A673 (cell line): ENCODE measurements at regions not wholly inside any gene's neighbourhood (a gene's known extent, or its start where the extent isn't known, plus 50 kb on each side); places are given as distances from the start of the nearest gene placed in this dataset.

Source experiments
- BruUV-seq: library from RNA; stranded (reverse); fragments of 400-500 nt; replicated peaks from 2 replicates; lab custom pipeline; 2021; lab: Mats Ljungman, UMichigan
- CTCF ChIA-PET: fragments of 300-600 bp; sonication (Branson Sonifier 250); formaldehyde crosslinking; loops from one replicate; lab custom pipeline; 2022; ENCODE audit warnings: antibody characterized with exemption; lab: Charles Lee
- POLR2A ChIA-PET: fragments of 300-600 bp; sonication (Branson Sonifier 250); formaldehyde crosslinking; loops from one replicate; lab custom pipeline; 2022; ENCODE audit warnings: antibody characterized with exemption; ENCODE audit not compliant: low non-redundant PET; lab: Charles Lee
- DNase-seq: peaks from one replicate; pipeline ENCODE4 v3.0.0-alpha.2; 2015; ENCODE audit warnings: low spot score
- H3K27ac ChIP-seq: fragments of 200-600 bp; sonication (generic); 2 replicates; pipeline ENCODE4 v1.5.1; 2016; ENCODE audit warnings: mixed run types, low read depth, mild to moderate bottlenecking, mixed read lengths, antibody characterized with exemption, low read length; ENCODE audit not compliant: poor library complexity, severe bottlenecking
- H3K27me3 ChIP-seq: fragments of 200-600 bp; sonication (generic); replicated peaks from 2 replicates; pipeline ENCODE4 v1.6.1; 2017; ENCODE audit warnings: mixed run types, low read depth, mild to moderate bottlenecking, mixed read lengths, antibody characterized with exemption, low read length; ENCODE audit not compliant: insufficient read depth, poor library complexity
- H3K36me3 ChIP-seq: fragments of 200-600 bp; sonication (generic); 2 replicates; pipeline ENCODE4 v1.6.1; 2016; ENCODE audit warnings: mixed run types, mild to moderate bottlenecking, mixed read lengths, antibody characterized with exemption, low read length; ENCODE audit not compliant: insufficient read depth, poor library complexity, severe bottlenecking
- H3K4me1 ChIP-seq: fragments of 200-600 bp; sonication (generic); 2 replicates; pipeline ENCODE4 v1.6.1; 2017; ENCODE audit warnings: mixed run types, mild to moderate bottlenecking, mixed read lengths, antibody characterized with exemption, low read length; ENCODE audit not compliant: insufficient read depth, poor library complexity, severe bottlenecking
- H3K4me3 ChIP-seq: fragments of 200-600 bp; sonication (generic); 2 replicates; pipeline ENCODE4 v1.5.1; 2016; ENCODE audit warnings: low read depth, mixed run types, mild to moderate bottlenecking, mixed read lengths, low read length; ENCODE audit not compliant: poor library complexity, severe bottlenecking
- H3K9me3 ChIP-seq: fragments of 200-600 bp; sonication (generic); 2 replicates; pipeline ENCODE4 v1.6.1; 2016; ENCODE audit warnings: mixed run types, low read depth, mild to moderate bottlenecking, mixed read lengths, antibody characterized with exemption, low read length; ENCODE audit not compliant: poor library complexity, severe bottlenecking
- EZH2 ChIP-seq: fragments of 200-600 bp; sonication (generic); IDR thresholded peaks from 2 replicates; pipeline ENCODE4 v1.6.1; 2017; ENCODE audit warnings: borderline replicate concordance, low read depth, mild to moderate bottlenecking, mixed read lengths, antibody characterized with exemption, low read length; ENCODE audit not compliant: poor library complexity, severe bottlenecking
- intact Hi-C: fragments of 100-400 bp; cut with micrococcal nuclease; formaldehyde crosslinking; loops from one replicate; pipeline ENCODE4 v1.10.0; 2022; ENCODE audit not compliant: unreplicated experiment
- TF ChIP-seq, protein P1 (sequence below): fragments of 300-800, 200-600 bp; sonication (generic); conservative IDR thresholded peaks from 2 replicates; pipeline ENCODE4 v1.5.1; 2017; ENCODE audit warnings: low read depth, mild to moderate bottlenecking, antibody characterized with exemption, low read length, moderate library complexity, mixed read lengths

DNA sequence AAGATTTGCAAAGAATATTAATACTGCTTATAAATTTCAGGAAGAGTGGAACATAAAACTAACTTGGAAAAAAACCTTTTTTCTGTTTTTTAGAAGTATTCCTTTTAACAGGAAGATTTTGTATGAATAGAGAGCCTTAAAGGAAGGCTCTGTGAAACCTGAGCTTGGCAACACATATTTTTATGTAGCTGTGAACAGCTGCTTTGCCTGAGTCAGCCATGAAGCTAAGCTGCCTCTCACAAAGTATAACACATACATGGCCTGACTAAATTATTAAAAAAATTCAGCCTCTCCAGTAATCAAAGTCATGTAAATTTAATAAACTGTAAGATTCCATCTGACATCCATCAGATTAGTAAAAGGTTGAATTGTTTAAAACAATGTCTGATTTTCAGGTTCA is 547.5 kb downstream of the ELAVL2 start:
- no peak for DNase-seq
- no peak overlapping the region for H3K4me3 ChIP-seq
- H3K4me1 ChIP-seq, result no peaks in the 10 kb centered on the region
- H3K27ac ChIP-seq, result no peak overlapping the region
- H3K36me3 ChIP-seq, result no peaks in the 10 kb centered on the region
- intact Hi-C loops, result no loop called here
- H3K9me3 ChIP-seq, result no peaks in the 10 kb centered on the region
- no peak for TF ChIP-seq EZH2
- TF ChIP-seq, protein P1, sequence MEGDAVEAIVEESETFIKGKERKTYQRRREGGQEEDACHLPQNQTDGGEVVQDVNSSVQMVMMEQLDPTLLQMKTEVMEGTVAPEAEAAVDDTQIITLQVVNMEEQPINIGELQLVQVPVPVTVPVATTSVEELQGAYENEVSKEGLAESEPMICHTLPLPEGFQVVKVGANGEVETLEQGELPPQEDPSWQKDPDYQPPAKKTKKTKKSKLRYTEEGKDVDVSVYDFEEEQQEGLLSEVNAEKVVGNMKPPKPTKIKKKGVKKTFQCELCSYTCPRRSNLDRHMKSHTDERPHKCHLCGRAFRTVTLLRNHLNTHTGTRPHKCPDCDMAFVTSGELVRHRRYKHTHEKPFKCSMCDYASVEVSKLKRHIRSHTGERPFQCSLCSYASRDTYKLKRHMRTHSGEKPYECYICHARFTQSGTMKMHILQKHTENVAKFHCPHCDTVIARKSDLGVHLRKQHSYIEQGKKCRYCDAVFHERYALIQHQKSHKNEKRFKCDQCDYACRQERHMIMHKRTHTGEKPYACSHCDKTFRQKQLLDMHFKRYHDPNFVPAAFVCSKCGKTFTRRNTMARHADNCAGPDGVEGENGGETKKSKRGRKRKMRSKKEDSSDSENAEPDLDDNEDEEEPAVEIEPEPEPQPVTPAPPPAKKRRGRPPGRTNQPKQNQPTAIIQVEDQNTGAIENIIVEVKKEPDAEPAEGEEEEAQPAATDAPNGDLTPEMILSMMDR, result no peak
- ChIA-PET CTCF (no interaction called here), POLR2A (no interaction called here)
- no TSS peak for BruUV-seq
- no peaks in the 10 kb centered on the region for H3K27me3 ChIP-seq

DNA sequence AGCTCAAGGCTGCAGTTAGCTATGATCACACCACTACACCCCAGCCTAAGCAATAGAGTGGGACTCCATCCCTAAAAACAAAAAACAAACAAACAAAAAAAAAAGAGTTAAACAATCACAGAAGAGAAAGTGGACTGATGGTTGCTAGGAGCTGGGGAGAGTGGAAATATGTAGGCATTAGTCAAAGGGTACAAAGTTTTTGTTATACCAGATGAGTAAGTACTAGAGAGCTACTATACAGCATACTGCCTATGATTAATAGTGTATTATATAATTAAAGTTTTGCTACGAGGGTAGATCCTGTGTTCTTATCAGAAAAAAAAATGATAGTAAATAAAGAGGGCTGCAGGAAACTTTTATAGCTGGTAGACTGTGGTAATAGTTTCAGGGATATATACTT is 538.6 kb downstream of the ELAVL2 start:
- Histone ChIP-seq H3K27ac (no peak overlapping the region), H3K9me3 (no peaks in the 10 kb centered on the region), H3K27me3 (no peaks in the 10 kb centered on the region), H3K4me1 (no peaks in the 10 kb centered on the region), H3K36me3 (no peaks in the 10 kb centered on the region), H3K4me3 (no peak overlapping the region)
- DNase-seq, result no peak
- TF ChIP-seq, protein P1, result no peak
- no peak for TF ChIP-seq EZH2
- CTCF ChIA-PET, result no interaction called here
- POLR2A ChIA-PET, result no interaction called here
- BruUV-seq, result no TSS peak
- intact Hi-C loops, result no loop called here

DNA sequence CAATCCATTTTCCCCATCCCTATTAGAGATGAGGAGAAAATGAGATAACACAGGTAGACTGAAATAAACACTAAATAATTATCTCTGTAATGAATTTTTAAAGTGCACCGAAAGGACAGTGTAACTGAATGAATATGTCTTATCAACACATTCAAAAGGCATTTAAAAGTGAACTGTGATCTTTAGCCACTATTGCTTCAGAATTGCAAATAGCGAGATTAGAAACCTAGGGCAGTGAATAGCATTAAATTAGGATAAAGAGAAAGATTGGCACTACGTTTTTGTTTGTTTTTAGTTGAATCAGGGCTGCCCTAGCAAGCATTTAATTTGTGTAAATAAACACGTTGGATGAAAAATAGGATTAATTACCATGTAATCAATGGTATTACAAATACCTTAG is 537.5 kb downstream of the ELAVL2 start:
- TF ChIP-seq, protein P1, result no peak
- no peak for TF ChIP-seq EZH2
- no peak for DNase-seq
- Histone ChIP-seq H3K4me1 (no peaks in the 10 kb centered on the region), H3K9me3 (no peaks in the 10 kb centered on the region), H3K27ac (no peak overlapping the region), H3K36me3 (no peaks in the 10 kb centered on the region), H3K27me3 (no peaks in the 10 kb centered on the region), H3K4me3 (no peak overlapping the region)
- intact Hi-C loops, result no loop called here
- BruUV-seq, result no TSS peak
- ChIA-PET POLR2A (no interaction called here), CTCF (no interaction called here)
